ENCODE measurements at regions not wholly inside any gene's neighbourhood (a gene's known extent, or its start where the extent isn't known, plus 50 kb on each side); places are given as distances from the start of the nearest gene placed in this dataset.

DNA sequence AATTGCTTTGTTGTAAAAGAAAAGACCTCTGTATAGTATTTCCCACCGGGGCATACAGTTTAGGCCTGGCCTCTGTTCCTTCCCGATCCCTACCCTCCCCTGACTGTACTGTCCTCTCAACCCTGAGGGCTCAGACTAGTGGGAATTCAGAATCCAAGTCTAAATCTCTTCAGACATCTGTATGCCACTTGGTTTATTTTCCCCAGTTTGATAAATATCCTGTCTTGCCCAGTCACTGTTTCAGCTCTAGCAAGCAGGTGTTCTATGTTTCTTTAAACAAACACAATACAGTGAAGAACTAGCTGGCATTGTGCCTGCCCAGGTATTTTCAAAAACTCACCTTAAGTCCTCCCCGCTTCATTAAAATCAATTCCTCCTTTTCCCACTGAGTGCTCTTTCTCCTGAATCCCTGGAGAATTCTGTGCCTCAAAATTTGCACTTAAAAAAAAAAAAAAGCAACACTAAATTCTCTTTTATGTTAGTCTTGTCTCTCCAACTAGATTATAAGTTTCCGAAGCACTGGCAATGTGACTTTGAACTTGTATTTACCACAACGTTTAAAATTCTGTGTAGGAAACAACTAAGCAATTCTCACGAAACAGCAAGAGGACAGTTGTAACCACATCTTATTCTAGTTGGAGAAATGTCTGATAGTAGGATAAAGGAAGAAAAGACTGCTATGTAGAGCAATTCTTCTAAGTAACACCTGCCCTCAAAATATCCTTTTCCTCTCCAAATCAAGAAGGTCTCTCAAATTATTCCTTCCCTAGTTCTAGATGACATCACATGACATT lies 112.0 kb upstream of the CARMIL1 start:
- DNase-seq = no peak

DNA sequence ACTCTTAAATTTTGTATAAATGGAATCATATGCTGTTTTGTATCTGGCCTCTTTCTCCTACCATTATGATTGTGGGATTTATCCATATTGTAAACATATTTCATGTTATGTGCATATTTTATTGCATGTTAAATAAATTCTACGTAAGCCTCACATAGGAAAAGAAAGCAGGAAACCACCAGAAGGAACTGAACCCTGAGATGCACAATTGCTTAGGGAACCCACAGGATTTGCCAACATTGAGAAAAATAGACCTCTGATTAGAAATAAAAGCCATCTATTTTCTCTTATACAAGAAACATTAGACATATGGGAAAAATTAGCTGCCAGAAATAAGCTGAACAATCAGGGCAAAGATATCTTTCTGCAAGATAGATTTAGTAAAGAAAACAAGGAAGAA lies 111.2 kb upstream of the CARMIL1 start:
- DNase-seq = no peak

DNA sequence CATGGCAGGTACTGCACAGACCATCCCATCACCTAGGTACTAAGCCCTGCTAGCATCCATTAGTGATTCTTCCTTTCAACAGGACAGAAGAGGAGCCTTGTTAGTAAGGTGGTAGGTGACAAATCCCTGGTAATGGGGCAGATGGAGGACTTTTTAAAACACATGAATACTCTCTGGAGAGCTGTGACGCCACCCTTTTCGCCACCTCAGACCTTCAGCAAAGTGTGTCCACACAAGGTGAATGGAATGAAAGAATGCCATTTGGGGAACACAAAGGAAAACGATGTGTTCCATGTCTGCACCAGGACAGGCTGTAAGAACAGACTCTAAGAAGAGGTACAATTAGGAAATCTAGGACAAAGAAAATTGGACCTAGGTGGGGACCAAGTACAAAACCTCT lies 110.5 kb upstream of the CARMIL1 start:
- DNase-seq = no peak

DNA sequence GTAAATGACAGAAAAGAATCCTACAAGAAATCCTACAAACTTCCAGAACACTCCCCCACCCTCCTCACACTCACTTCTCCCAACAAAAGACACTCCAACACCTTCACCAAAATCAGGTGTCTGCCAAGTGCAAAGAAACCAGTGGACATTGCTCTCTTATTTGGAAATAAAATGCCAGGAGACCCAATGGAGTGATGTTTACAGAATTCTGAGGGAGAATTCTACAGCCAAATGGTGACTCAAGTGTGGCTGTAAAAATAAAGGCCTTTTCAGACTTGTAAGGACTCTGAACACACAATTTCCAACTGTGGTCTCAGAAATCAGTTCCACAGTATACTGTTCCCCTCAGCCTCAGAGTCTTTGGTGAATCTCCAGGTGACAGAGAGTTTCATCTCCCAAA lies 109.6 kb upstream of the CARMIL1 start:
- DNase-seq = no peak

DNA sequence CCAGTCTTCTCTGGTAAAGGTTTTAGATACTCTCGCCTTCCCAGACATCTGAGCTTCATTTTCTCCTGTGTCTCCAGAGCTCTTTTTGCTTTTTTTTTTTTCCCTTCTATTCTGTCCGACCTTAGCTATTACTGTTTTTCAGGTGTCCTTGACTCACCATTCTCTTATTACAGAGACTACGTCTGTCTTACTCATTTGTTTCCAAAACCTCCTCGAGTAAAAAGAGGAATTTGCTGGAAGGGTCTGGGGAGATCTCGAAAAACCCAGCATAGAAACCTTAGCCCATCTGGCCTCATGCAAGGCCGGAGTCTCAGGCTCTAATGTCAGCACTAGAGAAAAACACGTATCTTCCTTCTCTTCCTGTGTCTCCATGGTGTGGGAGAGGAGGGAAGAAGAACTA lies 109.2 kb upstream of the CARMIL1 start:
- no peak for DNase-seq

DNA sequence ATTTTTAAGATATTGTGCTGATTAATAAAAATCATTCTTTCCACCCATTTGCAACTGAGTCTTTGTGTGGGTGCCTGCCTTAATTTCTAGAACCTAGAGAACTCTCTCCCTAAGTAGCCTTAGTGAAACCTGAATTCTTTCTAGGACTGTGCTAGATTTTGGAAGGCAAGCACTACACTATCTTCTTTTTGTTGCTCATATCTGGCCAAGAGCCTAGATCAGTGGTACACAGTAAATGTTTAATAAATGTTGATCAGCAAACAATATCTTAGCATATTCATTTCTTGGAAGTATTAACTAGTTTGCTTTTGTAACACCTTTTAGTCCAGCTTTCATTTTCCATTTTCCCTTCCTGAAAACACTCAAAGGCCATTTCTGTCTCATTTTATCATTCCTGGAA lies 108.5 kb upstream of the CARMIL1 start:
- no peak for DNase-seq

DNA sequence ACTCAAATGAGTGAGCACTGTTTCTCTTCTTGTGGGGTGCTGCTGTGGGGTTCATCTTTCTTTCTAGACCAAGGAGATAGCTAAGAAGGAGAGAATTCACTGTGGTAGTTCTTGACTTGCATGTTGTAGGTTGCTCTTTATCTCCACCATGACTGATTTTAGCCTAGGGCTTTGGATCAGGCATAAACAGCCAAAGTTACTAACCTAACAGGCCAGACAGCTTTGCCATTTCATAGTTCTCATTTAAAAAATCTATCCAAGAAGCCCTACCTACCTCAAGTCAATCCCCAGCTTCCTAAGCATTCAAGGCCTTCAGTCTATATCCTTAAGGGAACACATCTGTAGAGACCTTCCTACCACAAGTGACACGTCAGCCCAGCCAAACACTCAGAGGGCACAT lies 107.9 kb upstream of the CARMIL1 start:
- no peak for DNase-seq

DNA sequence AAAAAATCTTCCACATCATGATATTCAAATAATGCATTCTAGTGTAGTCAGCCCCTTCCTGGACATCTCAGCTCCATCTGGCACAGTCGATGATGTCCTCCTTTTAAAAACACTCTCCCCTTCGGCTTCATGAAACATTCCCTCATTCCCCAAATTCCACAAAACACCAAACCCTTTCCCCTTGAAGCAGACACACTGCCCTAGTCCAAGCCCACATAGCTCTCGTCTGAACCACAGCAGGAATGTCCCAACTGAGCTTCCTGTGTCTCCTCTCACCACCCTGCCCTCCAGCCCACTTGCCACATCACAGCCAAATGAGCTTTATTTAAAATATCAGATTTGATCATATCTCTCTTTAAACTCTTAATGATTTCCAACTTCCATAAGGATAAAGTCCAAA lies 106.4 kb upstream of the CARMIL1 start:
- no peak for DNase-seq

DNA sequence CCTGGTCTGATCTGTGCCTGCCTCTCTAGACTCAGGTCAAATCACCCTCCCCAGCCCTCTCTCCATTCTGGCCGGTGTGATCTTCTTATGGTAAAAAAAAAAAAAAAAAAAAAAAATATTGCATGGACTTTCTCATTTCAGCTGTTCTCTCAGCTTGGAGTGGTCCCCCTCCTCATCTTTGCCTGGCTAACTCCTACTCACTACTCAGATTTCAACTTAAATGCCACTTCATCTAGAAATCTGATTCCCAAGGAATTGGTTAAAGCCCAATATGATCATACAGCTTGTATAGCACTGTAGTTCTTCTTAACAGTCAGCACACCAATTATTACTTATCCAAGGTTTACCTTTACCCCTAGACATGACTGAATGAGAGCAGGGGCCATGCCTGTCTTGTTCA lies 105.9 kb upstream of the CARMIL1 start:
- DNase-seq = no peak

DNA sequence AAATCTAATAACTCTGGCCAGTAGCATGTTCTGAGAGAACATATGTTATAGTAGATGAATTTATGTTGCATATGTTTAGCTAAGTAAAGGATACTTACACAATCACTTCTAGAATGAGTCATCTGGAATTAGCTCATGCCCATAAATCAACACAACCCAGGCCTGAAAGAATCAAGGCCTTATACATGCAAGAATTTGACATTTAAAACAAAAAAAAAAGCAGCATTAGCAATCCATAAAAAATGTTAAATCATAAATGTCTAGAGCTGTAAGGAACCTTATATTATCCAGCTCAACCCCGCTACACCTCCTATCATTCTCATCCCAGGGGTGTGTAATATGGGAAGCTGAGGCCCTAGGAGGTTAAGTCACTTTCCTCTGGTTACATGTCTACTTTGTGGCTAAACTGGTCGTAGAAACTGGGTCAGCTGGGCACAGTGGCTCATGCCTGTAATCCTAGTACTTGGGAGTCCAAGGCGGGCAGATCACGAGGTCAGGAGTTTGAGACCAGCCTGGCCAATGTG lies 105.2 kb upstream of the CARMIL1 start:
- no peak for DNase-seq

DNA sequence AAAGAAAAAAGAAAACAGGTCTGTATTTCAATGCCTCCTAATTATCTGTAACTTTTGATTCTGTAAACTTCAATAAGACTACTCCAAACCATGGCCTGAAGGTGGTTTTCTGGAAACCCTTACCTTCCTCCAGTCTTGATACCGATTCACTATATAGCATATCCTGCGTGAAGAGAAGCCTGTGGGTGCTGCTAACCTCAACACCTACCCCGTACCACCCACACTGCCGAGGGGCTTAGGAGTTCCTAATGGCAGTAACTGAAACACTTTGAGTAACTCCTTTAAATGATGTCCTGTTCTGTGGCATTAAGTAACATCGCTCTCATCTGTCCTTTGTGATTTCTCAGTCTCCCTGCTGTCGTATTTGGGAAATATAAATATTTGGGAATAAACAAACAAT lies 104.5 kb upstream of the CARMIL1 start:
- no peak for DNase-seq

DNA sequence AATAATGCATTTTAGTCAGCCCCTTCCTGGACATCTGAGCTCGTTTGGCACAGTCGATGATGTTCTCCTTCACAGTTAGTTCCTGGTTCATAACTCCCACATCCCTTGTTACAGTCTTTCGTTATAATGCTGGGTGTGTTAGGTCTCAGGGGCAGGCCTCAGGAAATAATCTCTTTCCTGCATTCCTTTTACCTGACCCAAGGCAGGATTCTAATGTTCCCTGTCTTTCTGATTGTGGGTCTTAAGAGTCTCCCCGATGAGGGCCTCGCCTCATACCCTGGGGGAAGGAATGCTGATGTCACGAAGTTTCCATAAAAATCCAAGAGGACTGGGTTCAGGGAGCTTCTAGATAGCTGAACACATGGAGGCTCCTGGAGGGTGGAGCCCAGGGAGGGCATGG lies 104.0 kb upstream of the CARMIL1 start:
- no peak for DNase-seq

DNA sequence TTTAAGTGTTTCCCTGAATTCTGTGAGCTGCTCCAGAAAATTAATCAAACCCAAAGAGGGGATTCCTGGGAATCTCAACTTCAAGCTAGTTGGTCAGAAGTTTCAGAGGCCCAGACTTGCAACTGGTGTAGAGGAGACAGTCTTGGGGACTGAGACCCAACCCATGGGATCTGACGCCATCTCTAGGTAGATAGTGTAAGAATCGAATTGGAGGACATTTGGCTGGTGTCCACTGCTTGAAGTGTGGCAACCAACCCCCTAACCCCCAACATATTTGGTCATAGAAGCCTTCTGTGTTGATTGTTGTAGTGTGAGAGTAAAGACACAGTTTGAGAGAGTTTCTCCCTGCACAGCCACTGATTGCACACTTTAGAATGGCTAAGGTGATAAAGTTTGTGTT lies 103.5 kb upstream of the CARMIL1 start:
- DNase-seq = no peak

DNA sequence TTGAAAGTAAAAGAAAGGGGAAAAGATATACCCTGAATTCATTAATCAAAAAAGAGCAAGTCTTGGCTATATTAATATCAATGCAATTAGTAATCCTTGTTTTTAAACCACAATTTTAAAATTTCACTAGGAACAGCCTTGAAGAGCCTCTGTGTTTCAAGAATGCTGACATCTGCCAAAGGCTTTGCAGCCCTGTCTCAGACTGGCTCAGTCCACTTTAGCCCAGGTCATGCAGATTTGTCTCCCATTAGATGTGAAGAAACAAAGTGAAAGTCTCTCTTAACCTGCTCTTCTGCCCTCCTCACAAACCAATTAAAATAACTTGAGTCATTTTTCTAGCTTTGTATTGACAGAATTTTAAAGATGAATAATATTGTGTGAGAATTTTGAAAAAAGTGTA lies 102.7 kb upstream of the CARMIL1 start:
- no peak for DNase-seq

DNA sequence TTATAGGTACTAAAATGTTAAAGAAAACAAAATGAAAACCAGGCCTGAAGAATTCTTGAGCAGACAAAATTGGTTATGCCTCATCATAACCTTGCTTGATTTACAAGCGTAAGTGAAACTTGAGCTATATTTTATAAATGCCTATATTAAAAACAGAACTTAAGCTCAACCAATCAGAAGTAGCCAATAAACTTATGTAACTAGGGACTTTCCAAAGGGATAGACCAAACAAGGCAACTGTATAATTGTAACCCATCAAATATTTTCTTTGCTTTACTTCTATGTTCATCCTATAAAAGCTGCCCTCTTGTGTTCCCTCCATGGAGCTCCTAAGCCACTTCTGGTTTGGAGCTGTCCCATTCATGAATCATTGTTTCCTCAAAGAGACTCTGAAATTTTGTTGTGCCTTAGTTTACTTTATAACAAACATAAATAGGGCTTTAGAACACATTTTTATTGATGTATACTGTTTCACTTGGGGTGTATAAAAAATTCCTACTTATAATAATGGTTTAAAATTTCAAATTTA lies 101.6 kb upstream of the CARMIL1 start:
- DNase-seq = no peak

DNA sequence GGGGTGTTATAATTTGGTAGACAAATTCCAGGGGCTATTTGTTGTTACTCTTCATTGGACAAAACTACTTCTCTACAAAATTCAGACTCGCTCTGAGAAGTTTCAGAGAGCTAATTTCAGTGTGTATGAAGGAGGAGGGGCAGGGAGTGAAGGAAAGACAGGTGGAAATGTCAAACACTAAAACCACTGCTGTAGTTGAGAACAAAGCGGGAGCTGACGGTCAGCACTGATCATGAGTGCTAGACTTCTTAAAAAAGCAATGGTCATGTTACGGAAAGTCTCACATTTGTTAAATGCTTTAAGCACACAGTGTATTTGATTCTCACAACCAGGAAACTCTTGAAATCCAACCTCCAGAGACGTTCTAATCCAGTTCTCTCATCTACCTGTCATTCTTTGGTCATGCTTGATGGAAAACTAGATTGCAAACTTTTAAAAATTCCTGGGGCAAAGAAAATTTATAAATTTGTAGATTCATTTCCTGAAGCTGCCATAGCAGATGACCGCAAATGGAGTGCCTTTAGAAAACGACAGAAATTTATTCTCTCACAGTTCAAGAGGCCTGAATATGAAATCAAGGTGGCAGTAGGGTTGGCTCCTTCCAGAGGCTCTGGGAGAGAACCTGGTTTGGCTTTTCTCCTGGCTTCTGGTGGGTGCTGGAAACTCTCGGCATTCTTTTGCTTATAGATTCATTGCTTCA lies 100.7 kb upstream of the CARMIL1 start:
- DNase-seq = no peak

DNA sequence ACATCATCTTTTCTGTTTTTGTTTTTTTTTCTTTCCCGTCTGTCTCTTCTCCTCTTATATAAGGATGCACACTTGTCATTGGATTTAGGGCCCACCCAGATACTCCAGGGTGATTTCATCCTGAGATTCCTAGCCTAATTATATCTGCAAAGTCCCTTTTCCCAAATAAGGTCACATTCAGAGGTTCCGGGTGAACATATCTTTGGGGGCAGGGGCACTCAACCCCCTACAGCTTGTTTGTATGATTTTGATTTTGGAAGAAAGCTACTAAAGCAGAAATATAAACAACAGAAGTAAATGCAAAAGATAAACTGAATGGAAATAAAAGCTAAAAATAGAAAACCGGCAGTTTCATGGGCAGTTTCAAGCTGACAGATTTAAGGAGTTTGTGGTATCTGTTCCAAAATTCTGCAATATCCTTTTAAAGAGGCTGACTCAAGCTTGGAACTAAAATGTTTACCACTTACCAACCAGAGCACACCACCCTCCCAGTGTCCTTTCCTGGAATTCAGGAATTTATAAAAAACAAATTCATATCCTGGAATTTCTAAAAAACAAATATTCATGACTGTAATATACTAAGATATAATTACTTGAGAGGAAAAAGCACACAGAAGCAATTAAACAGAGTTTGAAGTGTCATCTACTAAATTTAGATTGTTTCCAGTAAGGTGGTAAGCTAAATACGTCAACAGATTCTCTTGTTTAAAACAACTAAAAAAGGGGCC lies 100.0 kb upstream of the CARMIL1 start:
- no peak for DNase-seq

DNA sequence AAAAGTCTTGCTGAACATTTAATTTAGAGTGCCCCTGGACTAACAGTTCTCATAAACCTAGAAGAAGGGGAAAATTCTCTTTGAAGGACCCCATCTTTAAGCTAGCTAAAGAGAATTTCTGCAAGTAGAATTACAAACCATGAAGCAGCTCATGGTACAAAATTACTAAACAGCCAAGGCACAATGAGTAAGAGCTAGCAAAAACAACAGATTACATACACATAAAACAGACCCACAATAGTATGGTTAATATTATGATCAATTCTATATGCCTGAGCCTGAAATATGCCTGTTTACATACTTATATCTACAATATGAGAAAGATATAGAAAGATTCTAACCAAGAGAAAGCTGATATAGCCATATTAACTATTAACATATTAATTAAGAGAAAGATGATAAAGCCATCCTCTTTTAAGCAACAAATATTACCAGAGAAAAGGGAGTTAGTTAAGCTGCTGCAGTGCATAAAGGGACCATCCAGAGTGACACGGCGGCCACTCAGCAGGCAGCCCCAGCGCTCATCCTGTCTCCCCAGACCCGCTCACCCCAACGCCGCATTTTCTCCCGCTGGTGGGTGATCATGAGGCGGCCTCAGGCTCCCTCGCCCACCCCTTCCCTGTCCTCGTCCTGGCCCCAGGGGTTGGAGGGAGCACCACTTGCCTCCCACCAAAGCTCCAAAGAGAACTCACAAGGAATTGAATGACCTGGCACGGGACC lies 98.4 kb upstream of the CARMIL1 start:
- DNase-seq = no peak

DNA sequence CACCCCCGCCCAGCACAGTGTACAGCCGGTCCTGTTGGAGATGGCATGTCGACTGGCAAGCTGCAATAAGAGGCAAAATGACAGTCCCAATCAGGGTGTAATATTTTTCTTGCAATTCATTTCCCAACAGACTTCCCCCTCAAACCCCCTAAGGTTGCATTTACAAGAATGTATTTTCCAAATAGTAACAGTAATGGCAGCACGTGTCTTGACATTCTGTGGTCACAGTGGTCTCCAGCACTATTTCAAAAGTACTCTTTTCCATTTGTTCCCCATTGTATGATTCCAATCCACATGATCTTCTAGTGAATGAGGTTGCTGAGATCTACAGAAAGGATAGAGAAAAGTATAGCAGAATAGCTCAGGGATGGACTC lies 97.8 kb upstream of the CARMIL1 start:
- no peak for DNase-seq

DNA sequence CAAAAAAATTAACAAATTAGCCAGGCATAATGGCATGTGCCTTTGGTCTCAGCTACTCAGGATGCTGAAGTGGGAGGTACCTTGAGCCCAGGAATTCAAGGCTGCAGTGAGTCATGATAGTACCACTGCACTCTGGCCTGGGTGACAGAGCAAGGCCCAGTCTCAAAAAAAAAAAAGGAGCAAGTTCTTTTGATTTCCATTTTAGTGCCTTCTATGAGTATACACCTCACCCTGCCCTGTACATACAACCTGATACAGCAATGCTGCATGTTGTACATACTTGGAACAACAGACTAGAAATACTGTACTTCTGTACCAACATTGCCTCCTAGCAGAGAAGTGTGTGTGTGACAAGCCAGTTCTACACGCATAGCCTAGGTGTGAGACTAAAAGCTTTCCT lies 97.3 kb upstream of the CARMIL1 start:
- DNase-seq = no peak

DNA sequence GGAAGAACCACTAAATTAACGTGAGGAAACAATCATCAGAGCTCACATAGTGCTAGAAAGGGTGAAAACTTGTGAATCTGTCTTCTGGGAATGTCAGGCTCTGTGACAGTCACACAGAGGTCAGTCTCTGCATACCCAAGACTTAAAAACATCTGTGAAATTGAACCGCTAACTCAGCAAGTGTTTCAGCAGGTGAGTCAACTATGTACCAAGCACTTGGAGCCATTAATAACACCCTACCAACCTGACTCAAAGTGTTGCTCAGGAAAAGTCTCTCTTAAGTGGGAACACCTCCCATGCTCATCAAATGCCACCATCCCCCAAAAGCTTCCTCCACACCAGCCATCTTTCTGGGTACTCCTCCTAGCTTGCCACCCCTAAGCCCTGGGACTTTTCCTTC lies 92.3 kb upstream of the CARMIL1 start:
- no peak for DNase-seq

DNA sequence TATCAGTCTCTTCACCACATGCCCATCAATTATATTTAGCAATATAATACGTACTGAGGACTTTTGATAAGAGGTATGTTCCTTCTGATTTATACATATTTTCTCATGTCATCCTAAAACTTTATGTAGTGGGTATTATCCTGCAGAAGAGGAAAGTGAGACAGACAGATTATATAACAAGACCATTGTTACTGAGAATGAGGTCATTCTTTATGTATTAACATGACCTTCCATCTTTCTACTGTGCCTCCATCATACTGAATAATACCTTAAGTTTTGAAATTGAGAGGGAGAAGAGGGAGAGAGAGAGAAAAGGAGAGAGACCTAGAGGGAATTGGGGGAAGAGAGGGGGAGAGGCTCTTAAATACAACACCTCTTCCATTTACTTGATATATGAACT lies 90.9 kb upstream of the CARMIL1 start:
- DNase-seq = no peak
